Neural cell (in vitro differentiated cells): ENCODE measurements at regions not wholly inside any gene's neighbourhood (a gene's known extent, or its start where the extent isn't known, plus 50 kb on each side); places are given as distances from the start of the nearest gene placed in this dataset.

ENCODE experiments used
- EZH2 ChIP-seq: fragments of 200-600, 300-800 bp; shearing (Covaris generic), sonication (generic); IDR thresholded peaks from 2 replicates; pipeline ENCODE4 v1.6.1; 2014; ENCODE audit warnings: antibody characterized with exemption, low read length, borderline replicate concordance, mild to moderate bottlenecking; ENCODE audit not compliant: insufficient read depth, poor library complexity, severe bottlenecking
- POLR2AphosphoS5 ChIP-seq: IDR thresholded peaks from 2 replicates; pipeline ENCODE4 v1.6.1; 2012
- SMC3 ChIP-seq: fragments of 450-650 bp; conservative IDR thresholded peaks from 2 replicates; pipeline ENCODE4 v1.6.1; 2014; ENCODE audit warnings: antibody characterized with exemption, mild to moderate bottlenecking, moderate library complexity; ENCODE audit not compliant: poor library complexity
- TAF1 ChIP-seq: IDR thresholded peaks from 2 replicates; pipeline ENCODE4 v1.6.1; 2012; ENCODE audit warnings: low read depth
- TF ChIP-seq, protein P1 (sequence below): fragments of 450-650 bp; IDR thresholded peaks from 2 replicates; pipeline ENCODE4 v1.5.1; 2014; ENCODE audit warnings: antibody characterized with exemption, mild to moderate bottlenecking, moderate library complexity; ENCODE audit not compliant: poor library complexity, severe bottlenecking
- TF ChIP-seq, protein P2 (sequence below): IDR thresholded peaks from 2 replicates; pipeline ENCODE4 v1.6.1; 2012; ENCODE audit warnings: borderline replicate concordance

DNA sequence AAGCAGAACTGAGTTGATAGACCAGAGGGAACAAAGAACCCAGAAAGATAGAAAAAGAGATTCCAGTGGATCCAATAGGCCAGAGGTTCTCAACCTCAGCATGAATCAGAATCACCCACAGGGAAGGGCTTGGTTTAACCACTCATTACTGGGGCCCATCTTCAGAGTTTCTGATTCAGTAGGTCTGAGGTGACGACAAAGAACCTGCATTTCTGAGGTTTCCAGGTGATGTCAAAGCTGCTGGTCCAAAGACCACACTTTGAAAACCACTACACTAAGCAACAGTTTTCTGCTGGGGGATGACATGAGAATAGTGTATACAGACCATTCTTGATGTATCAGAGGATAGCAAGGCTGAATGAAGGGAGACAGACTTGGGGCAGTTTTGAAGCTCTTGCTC is 81.5 kb upstream of the FOXN2 start:
- TF ChIP-seq POLR2AphosphoS5 (no peak), EZH2 (no peak), TAF1 (no peak), SMC3 (no peak)
- TF ChIP-seq, protein P1, sequence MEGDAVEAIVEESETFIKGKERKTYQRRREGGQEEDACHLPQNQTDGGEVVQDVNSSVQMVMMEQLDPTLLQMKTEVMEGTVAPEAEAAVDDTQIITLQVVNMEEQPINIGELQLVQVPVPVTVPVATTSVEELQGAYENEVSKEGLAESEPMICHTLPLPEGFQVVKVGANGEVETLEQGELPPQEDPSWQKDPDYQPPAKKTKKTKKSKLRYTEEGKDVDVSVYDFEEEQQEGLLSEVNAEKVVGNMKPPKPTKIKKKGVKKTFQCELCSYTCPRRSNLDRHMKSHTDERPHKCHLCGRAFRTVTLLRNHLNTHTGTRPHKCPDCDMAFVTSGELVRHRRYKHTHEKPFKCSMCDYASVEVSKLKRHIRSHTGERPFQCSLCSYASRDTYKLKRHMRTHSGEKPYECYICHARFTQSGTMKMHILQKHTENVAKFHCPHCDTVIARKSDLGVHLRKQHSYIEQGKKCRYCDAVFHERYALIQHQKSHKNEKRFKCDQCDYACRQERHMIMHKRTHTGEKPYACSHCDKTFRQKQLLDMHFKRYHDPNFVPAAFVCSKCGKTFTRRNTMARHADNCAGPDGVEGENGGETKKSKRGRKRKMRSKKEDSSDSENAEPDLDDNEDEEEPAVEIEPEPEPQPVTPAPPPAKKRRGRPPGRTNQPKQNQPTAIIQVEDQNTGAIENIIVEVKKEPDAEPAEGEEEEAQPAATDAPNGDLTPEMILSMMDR = no peak
- TF ChIP-seq, protein P2, sequence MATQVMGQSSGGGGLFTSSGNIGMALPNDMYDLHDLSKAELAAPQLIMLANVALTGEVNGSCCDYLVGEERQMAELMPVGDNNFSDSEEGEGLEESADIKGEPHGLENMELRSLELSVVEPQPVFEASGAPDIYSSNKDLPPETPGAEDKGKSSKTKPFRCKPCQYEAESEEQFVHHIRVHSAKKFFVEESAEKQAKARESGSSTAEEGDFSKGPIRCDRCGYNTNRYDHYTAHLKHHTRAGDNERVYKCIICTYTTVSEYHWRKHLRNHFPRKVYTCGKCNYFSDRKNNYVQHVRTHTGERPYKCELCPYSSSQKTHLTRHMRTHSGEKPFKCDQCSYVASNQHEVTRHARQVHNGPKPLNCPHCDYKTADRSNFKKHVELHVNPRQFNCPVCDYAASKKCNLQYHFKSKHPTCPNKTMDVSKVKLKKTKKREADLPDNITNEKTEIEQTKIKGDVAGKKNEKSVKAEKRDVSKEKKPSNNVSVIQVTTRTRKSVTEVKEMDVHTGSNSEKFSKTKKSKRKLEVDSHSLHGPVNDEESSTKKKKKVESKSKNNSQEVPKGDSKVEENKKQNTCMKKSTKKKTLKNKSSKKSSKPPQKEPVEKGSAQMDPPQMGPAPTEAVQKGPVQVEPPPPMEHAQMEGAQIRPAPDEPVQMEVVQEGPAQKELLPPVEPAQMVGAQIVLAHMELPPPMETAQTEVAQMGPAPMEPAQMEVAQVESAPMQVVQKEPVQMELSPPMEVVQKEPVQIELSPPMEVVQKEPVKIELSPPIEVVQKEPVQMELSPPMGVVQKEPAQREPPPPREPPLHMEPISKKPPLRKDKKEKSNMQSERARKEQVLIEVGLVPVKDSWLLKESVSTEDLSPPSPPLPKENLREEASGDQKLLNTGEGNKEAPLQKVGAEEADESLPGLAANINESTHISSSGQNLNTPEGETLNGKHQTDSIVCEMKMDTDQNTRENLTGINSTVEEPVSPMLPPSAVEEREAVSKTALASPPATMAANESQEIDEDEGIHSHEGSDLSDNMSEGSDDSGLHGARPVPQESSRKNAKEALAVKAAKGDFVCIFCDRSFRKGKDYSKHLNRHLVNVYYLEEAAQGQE = no peak
